Thyroid gland (tissue), 1 donor: ENCODE measurements at regions not wholly inside any gene's neighbourhood (a gene's known extent, or its start where the extent isn't known, plus 50 kb on each side); places are given as distances from the start of the nearest gene placed in this dataset. TPM values are rescaled to one million over a fixed set of nuclear protein-coding genes. Genes with fewer than 3 reads are reported as not detected.

Source experiments
- small RNA-seq: library from RNA; depleted of rRNA; stranded (forward); fragments of <200 nt; gene quantifications from one replicate; pipeline ENCODE3, GENCODE V24; 2016

Small RNAs in the stretch of these regions (small RNA-seq; reads per million reads assigned to genes)
- gene RF00026, result not detected
